HCT116 (cell line): ENCODE measurements at regions not wholly inside any gene's neighbourhood (a gene's known extent, or its start where the extent isn't known, plus 50 kb on each side); places are given as distances from the start of the nearest gene placed in this dataset.

Experiments
- ATAC-seq: fragments of 200-7000 bp; cut with Tn5 transposase; 2 replicates; pipeline ENCODE4 v1.9.1; 2020; ENCODE audit warnings: mild to moderate bottlenecking, moderate library complexity
- BruUV-seq: library from RNA; stranded (reverse); fragments of 400-500 nt; replicated peaks from 2 replicates; lab custom pipeline; 2021; lab: Mats Ljungman, UMichigan
- CTCF ChIA-PET: fragments of 300-600 bp; sonication (Branson Sonifier 250); formaldehyde crosslinking; loops from one replicate; lab custom pipeline; 2021; ENCODE audit warnings: antibody characterized with exemption; lab: Charles Lee
- POLR2A ChIA-PET: fragments of 300-600, 350-600 bp; sonication (Branson Sonifier 250); formaldehyde crosslinking; loops from one replicate; lab custom pipeline; 2021; ENCODE audit warnings: antibody characterized with exemption; lab: Charles Lee
- RAD21 ChIA-PET, 2 experiments: fragments of 300-600 bp; sonication (Branson Sonifier 250); formaldehyde crosslinking; loops; one replicate each; lab custom pipeline; 2023; ENCODE audit warnings: low total read pairs in 2 of 2; ENCODE audit not compliant: uncharacterized antibody in 2 of 2, unreplicated experiment in 2 of 2, low non-redundant PET in 1 of 2; lab: Charles Lee
- DNase-seq: peaks from one replicate; pipeline ENCODE4 v3.0.0-alpha.2; 2010; ENCODE audit warnings: low read depth, low spot score
- H2AFZ ChIP-seq: fragments of 200-600 bp; shearing (Covaris generic), sonication (generic); 2 replicates; pipeline ENCODE4 v1.6.1; 2017; ENCODE audit warnings: low read depth, mixed run types, mixed read lengths, antibody characterized with exemption, low read length; ENCODE audit not compliant: poor library complexity, severe bottlenecking
- H3K27ac ChIP-seq: 2 replicates; pipeline ENCODE4 v1.5.1; 2012; ENCODE audit warnings: low read depth, low read length
- H3K27me3 ChIP-seq: fragments of 200-600 bp; sonication (generic); 2 replicates; pipeline ENCODE4 v1.6.1; 2016; ENCODE audit warnings: mixed run types, low read length, mixed read lengths; ENCODE audit not compliant: insufficient read depth
- H3K36me3 ChIP-seq, 2 experiments: fragments of 200-500 bp in 1 of 2; fragments of 200-600 bp in 1 of 2; sonication (Bioruptor generic) in 1 of 2; sonication (generic) in 1 of 2; 2 replicates each; pipeline versions ENCODE4 v1.5.1 to v1.6.1; 2014 to 2016; ENCODE audit warnings: low read length in 2 of 2, inconsistent platforms in 1 of 2, mixed read lengths in 1 of 2, mixed run types in 1 of 2; ENCODE audit not compliant: insufficient read depth in 2 of 2, control insufficient read depth in 1 of 2
- H3K4me1 ChIP-seq, 2 experiments: fragments of 200-600 bp in 1 of 2; sonication (generic) in 1 of 2; 2 replicates each; pipeline versions ENCODE4 v1.5.1 to v1.6.1; 2012 to 2017; ENCODE audit warnings: low read length in 2 of 2, inconsistent platforms in 1 of 2, mild to moderate bottlenecking in 1 of 2, mixed read lengths in 1 of 2, mixed run types in 1 of 2, moderate library complexity in 1 of 2; ENCODE audit not compliant: insufficient read depth in 2 of 2, control insufficient read depth in 1 of 2
- H3K4me2 ChIP-seq: fragments of 200-600 bp; sonication (generic); 2 replicates; pipeline ENCODE4 v1.6.1; 2017; ENCODE audit warnings: mixed run types, low read length, mixed read lengths
- H3K4me3 ChIP-seq, 2 experiments: fragments of 200-600 bp in 1 of 2; sonication (generic) in 1 of 2; replicated peaks in 1 of 2; 2 replicates each; pipeline ENCODE4 v1.5.1; 2011 to 2016; ENCODE audit warnings: low read length in 2 of 2, control low read depth in 1 of 2, low read depth in 1 of 2, mild to moderate bottlenecking in 1 of 2, mixed read lengths in 1 of 2, mixed run types in 1 of 2
- H3K79me2 ChIP-seq: fragments of 200-600 bp; sonication (generic); 2 replicates; pipeline ENCODE4 v1.6.1; 2017; ENCODE audit warnings: mild to moderate bottlenecking, mixed run types, low read length, moderate library complexity, mixed read lengths; ENCODE audit not compliant: insufficient read depth
- H3K9ac ChIP-seq: fragments of 200-600 bp; sonication (generic); 2 replicates; pipeline ENCODE4 v1.6.1; 2016; ENCODE audit warnings: low read length, mixed read lengths
- H3K9me2 ChIP-seq: fragments of 200-600 bp; sonication (generic), shearing (Covaris generic); 2 replicates; pipeline ENCODE4 v1.6.1; 2017; ENCODE audit warnings: mixed run types, mild to moderate bottlenecking, moderate library complexity; ENCODE audit not compliant: insufficient read depth
- H3K9me3 ChIP-seq, 2 experiments: fragments of 200-500 bp in 1 of 2; fragments of 200-600 bp in 1 of 2; sonication (Bioruptor generic) in 1 of 2; sonication (generic) in 1 of 2; 2 replicates each; pipeline ENCODE4 v1.6.1; 2014 to 2017; ENCODE audit warnings: low read length in 2 of 2, mixed read lengths in 2 of 2, inconsistent platforms in 1 of 2, low read depth in 1 of 2, mild to moderate bottlenecking in 1 of 2, mixed run types in 1 of 2, moderate library complexity in 1 of 2; ENCODE audit not compliant: control insufficient read depth in 1 of 2, insufficient read depth in 1 of 2
- H4K20me1 ChIP-seq: fragments of 200-600 bp; sonication (generic), shearing (Covaris generic); 2 replicates; pipeline ENCODE4 v1.6.1; 2017; ENCODE audit warnings: mixed run types, mild to moderate bottlenecking, moderate library complexity; ENCODE audit not compliant: insufficient read depth
- CBX3 ChIP-seq: IDR thresholded peaks from 2 replicates; pipeline ENCODE4 v1.6.1; 2012; ENCODE audit warnings: low read depth
- CEBPB ChIP-seq: IDR thresholded peaks from 2 replicates; pipeline ENCODE4 v1.6.1; 2012; ENCODE audit warnings: low read depth
- ELF1 ChIP-seq: IDR thresholded peaks from 2 replicates; pipeline ENCODE4 v1.6.1; 2012; ENCODE audit warnings: low read depth, borderline replicate concordance
- EZH2 ChIP-seq: fragments of 200-600 bp; sonication (generic); IDR thresholded peaks from 2 replicates; pipeline ENCODE4 v1.6.1; 2017; ENCODE audit warnings: antibody characterized with exemption, mixed run types
- FOSL1 ChIP-seq: IDR thresholded peaks from 2 replicates; pipeline ENCODE4 v1.6.1; 2012; ENCODE audit warnings: low read depth
- JUND ChIP-seq: IDR thresholded peaks from 2 replicates; pipeline ENCODE4 v1.6.1; 2012
- POLR2A ChIP-seq: IDR thresholded peaks from 2 replicates; pipeline ENCODE4 v1.7.0; 2011; ENCODE audit warnings: borderline replicate concordance; ENCODE audit not compliant: insufficient read depth, insufficient read length; ENCODE audit errors: extremely low read depth
- POLR2AphosphoS5 ChIP-seq: IDR thresholded peaks from 2 replicates; pipeline ENCODE4 v1.6.1; 2011; ENCODE audit warnings: mild to moderate bottlenecking, low read depth, low read length, moderate library complexity
- SP1 ChIP-seq: IDR thresholded peaks from 2 replicates; pipeline ENCODE4 v1.6.1; 2012; ENCODE audit warnings: low read depth
- SRF ChIP-seq: IDR thresholded peaks from 2 replicates; pipeline ENCODE4 v1.6.1; 2012; ENCODE audit warnings: low read depth
- TCF7L2 ChIP-seq: IDR thresholded peaks from 2 replicates; pipeline ENCODE4 v1.7.0; 2011; ENCODE audit warnings: borderline replicate concordance, inconsistent platforms; ENCODE audit not compliant: insufficient read depth, insufficient read length; ENCODE audit errors: extremely low read depth
- ZFX ChIP-seq: fragments of 450-650 bp; IDR thresholded peaks from 2 replicates; pipeline ENCODE4 v1.6.1; 2017
- intact Hi-C: fragments of 100-400 bp; cut with micrococcal nuclease; formaldehyde crosslinking; loops from 2 replicates; pipeline ENCODE4 v1.10.0; 2022
- TF ChIP-seq, protein P1 (sequence below), 3 experiments: fragments of 200-600 bp in 1 of 3; sonication (generic) in 1 of 3; IDR thresholded peaks in 2 of 3; conservative IDR thresholded peaks in 1 of 3; 2 replicates each; pipeline ENCODE4 v1.5.1; 2012 to 2017; ENCODE audit warnings: low read depth in 2 of 3, low read length in 2 of 3, antibody characterized with exemption in 1 of 3, borderline replicate concordance in 1 of 3, control low read depth in 1 of 3, mild to moderate bottlenecking in 1 of 3, mixed read lengths in 1 of 3, mixed run types in 1 of 3, moderate library complexity in 1 of 3; ENCODE audit not compliant: insufficient read depth in 1 of 3
- TF ChIP-seq, protein P2 (sequence below): IDR thresholded peaks from 2 replicates; pipeline ENCODE4 v1.6.1; 2012
- TF ChIP-seq, protein P3 (sequence below): IDR thresholded peaks from 2 replicates; pipeline ENCODE4 v1.6.1; 2012; ENCODE audit warnings: low read depth
- TF ChIP-seq, protein P4 (sequence below): IDR thresholded peaks from 2 replicates; pipeline ENCODE4 v1.6.1; 2011; ENCODE audit warnings: mild to moderate bottlenecking, low read length, moderate library complexity; ENCODE audit not compliant: insufficient replicate concordance; ENCODE audit errors: extremely low read depth
- TF ChIP-seq, protein P5 (sequence below): IDR thresholded peaks from 2 replicates; pipeline ENCODE4 v1.6.1; 2012

DNA sequence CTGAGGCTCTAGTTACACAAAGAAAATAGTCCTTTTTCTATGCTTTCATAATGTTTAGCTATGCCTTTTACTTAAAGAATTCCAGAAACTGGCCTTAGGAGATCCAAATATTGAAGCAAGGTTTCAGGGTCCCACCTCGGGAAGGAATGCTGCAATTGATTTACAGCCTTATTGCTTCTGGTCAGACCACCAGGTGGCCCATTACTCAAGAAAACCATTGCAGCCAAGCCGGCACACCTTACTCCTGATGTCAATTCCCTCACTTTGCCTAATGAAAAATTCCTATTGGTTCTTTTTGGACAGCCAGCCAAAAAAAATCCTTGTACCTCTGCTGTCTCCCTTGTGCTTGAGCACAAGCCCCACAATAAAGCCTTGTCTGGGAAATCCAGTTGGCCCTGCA is 173.9 kb downstream of the LMBRD1 start (continued):
- TF ChIP-seq, protein P1, sequence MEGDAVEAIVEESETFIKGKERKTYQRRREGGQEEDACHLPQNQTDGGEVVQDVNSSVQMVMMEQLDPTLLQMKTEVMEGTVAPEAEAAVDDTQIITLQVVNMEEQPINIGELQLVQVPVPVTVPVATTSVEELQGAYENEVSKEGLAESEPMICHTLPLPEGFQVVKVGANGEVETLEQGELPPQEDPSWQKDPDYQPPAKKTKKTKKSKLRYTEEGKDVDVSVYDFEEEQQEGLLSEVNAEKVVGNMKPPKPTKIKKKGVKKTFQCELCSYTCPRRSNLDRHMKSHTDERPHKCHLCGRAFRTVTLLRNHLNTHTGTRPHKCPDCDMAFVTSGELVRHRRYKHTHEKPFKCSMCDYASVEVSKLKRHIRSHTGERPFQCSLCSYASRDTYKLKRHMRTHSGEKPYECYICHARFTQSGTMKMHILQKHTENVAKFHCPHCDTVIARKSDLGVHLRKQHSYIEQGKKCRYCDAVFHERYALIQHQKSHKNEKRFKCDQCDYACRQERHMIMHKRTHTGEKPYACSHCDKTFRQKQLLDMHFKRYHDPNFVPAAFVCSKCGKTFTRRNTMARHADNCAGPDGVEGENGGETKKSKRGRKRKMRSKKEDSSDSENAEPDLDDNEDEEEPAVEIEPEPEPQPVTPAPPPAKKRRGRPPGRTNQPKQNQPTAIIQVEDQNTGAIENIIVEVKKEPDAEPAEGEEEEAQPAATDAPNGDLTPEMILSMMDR (IDR thresholded peaks at IDR 0.05 in 2 of 3, conservative IDR thresholded peaks at IDR 0.05 in 1 of 3; ENCODE audit: borderline replicate concordance in 1 of 3, insufficient read depth in 1 of 3, low read depth in 2 of 3, low read length in 2 of 3) = no peak
- TF ChIP-seq JUND = no peak
- TF ChIP-seq POLR2A = no peak
- TF ChIP-seq CEBPB = no peak
- TF ChIP-seq, protein P2, sequence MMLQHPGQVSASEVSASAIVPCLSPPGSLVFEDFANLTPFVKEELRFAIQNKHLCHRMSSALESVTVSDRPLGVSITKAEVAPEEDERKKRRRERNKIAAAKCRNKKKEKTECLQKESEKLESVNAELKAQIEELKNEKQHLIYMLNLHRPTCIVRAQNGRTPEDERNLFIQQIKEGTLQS = no peak
- no peak for TF ChIP-seq TCF7L2

DNA sequence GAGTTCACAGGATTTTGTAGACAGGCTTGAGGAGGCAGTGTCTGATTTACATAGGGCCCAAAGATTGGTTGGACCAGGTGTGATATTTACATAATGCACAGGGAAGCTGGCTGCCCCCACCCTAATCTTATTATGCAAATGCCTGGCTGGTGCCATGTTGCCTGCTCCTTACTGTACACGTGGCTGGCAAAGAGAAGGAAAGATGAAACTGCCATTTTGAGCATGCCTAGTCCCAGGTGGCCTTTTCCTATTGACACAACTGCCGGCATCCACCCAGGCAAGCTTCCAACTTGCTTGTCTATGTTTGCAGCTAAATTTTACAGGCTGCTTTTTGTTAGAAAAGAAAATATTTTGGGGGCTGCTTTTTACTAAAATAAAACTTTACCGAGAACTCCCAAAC is 174.6 kb downstream of the LMBRD1 start:
- ChIA-PET CTCF (no interaction called here), RAD21 (no interaction called here), POLR2A (no interaction called here)
- Histone ChIP-seq H3K9ac (no peak overlapping the region), H4K20me1 (no peaks in the 10 kb centered on the region), H3K79me2 (no peaks in the 10 kb centered on the region), H3K36me3 (no peaks in the 10 kb centered on the region), H2AFZ (no peak overlapping the region), H3K27ac (no peak overlapping the region), H3K4me1 (no peaks in the 10 kb centered on the region), H3K4me2 (no peak overlapping the region), H3K27me3 (no peaks in the 10 kb centered on the region), H3K9me3 (no peaks in the 10 kb centered on the region), H3K9me2 (no peaks in the 10 kb centered on the region), H3K4me3 (no peak overlapping the region)
- intact Hi-C loops = no loop called here
- no peak for TF ChIP-seq CEBPB
- TF ChIP-seq, protein P3, sequence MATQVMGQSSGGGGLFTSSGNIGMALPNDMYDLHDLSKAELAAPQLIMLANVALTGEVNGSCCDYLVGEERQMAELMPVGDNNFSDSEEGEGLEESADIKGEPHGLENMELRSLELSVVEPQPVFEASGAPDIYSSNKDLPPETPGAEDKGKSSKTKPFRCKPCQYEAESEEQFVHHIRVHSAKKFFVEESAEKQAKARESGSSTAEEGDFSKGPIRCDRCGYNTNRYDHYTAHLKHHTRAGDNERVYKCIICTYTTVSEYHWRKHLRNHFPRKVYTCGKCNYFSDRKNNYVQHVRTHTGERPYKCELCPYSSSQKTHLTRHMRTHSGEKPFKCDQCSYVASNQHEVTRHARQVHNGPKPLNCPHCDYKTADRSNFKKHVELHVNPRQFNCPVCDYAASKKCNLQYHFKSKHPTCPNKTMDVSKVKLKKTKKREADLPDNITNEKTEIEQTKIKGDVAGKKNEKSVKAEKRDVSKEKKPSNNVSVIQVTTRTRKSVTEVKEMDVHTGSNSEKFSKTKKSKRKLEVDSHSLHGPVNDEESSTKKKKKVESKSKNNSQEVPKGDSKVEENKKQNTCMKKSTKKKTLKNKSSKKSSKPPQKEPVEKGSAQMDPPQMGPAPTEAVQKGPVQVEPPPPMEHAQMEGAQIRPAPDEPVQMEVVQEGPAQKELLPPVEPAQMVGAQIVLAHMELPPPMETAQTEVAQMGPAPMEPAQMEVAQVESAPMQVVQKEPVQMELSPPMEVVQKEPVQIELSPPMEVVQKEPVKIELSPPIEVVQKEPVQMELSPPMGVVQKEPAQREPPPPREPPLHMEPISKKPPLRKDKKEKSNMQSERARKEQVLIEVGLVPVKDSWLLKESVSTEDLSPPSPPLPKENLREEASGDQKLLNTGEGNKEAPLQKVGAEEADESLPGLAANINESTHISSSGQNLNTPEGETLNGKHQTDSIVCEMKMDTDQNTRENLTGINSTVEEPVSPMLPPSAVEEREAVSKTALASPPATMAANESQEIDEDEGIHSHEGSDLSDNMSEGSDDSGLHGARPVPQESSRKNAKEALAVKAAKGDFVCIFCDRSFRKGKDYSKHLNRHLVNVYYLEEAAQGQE = no peak
- no peak for TF ChIP-seq POLR2A
- TF ChIP-seq SP1 = no peak
- no peak for TF ChIP-seq EZH2
- TF ChIP-seq SRF = no peak
- no peak for TF ChIP-seq JUND
- TF ChIP-seq, protein P4, sequence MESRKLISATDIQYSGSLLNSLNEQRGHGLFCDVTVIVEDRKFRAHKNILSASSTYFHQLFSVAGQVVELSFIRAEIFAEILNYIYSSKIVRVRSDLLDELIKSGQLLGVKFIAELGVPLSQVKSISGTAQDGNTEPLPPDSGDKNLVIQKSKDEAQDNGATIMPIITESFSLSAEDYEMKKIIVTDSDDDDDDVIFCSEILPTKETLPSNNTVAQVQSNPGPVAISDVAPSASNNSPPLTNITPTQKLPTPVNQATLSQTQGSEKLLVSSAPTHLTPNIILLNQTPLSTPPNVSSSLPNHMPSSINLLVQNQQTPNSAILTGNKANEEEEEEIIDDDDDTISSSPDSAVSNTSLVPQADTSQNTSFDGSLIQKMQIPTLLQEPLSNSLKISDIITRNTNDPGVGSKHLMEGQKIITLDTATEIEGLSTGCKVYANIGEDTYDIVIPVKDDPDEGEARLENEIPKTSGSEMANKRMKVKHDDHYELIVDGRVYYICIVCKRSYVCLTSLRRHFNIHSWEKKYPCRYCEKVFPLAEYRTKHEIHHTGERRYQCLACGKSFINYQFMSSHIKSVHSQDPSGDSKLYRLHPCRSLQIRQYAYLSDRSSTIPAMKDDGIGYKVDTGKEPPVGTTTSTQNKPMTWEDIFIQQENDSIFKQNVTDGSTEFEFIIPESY = no peak
- no peak for TF ChIP-seq ELF1
- TF ChIP-seq, protein P5, sequence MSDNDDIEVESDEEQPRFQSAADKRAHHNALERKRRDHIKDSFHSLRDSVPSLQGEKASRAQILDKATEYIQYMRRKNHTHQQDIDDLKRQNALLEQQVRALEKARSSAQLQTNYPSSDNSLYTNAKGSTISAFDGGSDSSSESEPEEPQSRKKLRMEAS = no peak
- TF ChIP-seq ZFX = no peak
- TF ChIP-seq FOSL1 = no peak
- no peak for TF ChIP-seq CBX3
- no peak for TF ChIP-seq TCF7L2
- no peak for TF ChIP-seq POLR2AphosphoS5
- ATAC-seq (no peak), DNase-seq (no peak)
- no TSS peak for BruUV-seq
